ENCODE measurements at regions not wholly inside any gene's neighbourhood (a gene's known extent, or its start where the extent isn't known, plus 50 kb on each side); places are given as distances from the start of the nearest gene placed in this dataset.

- dilution Hi-C loops (cut with HindIII; ENCODE audit: low sequenced_read_pairs, unreplicated experiment) (no loop called here), in situ Hi-C loops (cut with MboI; ENCODE audit: low sequenced_read_pairs) (no loop called here), intact Hi-C loops (cut with micrococcal nuclease) (no loop called here)
- Histone ChIP-seq H2AK5ac (ENCODE audit: low read depth, low read length) (no peak overlapping the region), H3K4me2 (ENCODE audit: low read depth, low read length) (no peak overlapping the region), H2AK9ac (replicated peaks; ENCODE audit: low read depth, low read length, poor library complexity) (no peak overlapping the region), H4K5ac (ENCODE audit: low read depth, low read length) (no peak overlapping the region), H3K9me1 (ENCODE audit: insufficient read depth, low read length) (no peaks in the 10 kb centered on the region), H3K27me3 (ENCODE audit: control insufficient read depth, insufficient read depth, low read length) (no peaks in the 10 kb centered on the region), H4K91ac (ENCODE audit: insufficient read depth, low read depth, low read length) (no peak overlapping the region), H4K20me1 (ENCODE audit: insufficient read depth, low read length) (no peaks in the 10 kb centered on the region), H3K56ac (ENCODE audit: extremely low read depth, insufficient read depth, low read length) (no peak overlapping the region), H3K27ac (ENCODE audit: insufficient read depth, low read length) (no peak overlapping the region), H2BK20ac (ENCODE audit: low read depth, low read length) (no peak overlapping the region), H3K9me3 (ENCODE audit: control insufficient read depth, insufficient read depth, low read length) (no peaks in the 10 kb centered on the region), H3K4ac (ENCODE audit: low read depth, low read length) (no peak overlapping the region), H2BK15ac (ENCODE audit: low read depth, low read length) (no peak overlapping the region), H3K79me1 (ENCODE audit: low read depth in 1 of 2, low read length in 2 of 2) (no peaks in the 10 kb centered on the region), H3K4me3 (ENCODE audit: insufficient read depth, low read depth, low read length) (no peak overlapping the region), H3K9ac (ENCODE audit: low read depth, low read length) (no peak overlapping the region), H3K14ac (replicated peaks; ENCODE audit: low read depth, low read length) (no peak overlapping the region), H3K36me3 (ENCODE audit: control insufficient read depth, insufficient read depth, low read length) (no peaks in the 10 kb centered on the region), H3K4me1 (ENCODE audit: control insufficient read depth, insufficient read depth, low read length) (no peaks in the 10 kb centered on the region), H2BK5ac (ENCODE audit: low read depth, low read length, poor library complexity, severe bottlenecking) (no peak overlapping the region), H2BK120ac (ENCODE audit: low read depth, low read length) (no peak overlapping the region), H4K8ac (ENCODE audit: low read depth in 2 of 2, low read length in 2 of 2) (no peak overlapping the region), H3K23ac (ENCODE audit: low read depth, low read length) (no peak overlapping the region), H2AFZ (replicated peaks; ENCODE audit: low read length, poor library complexity) (no peak overlapping the region), H3K18ac (ENCODE audit: low read depth, low read length) (no peak overlapping the region)
- CTCF ChIA-PET: interaction anchor here (0.6 kb wide), 1 partner anchor 366 kb away, joined by 3 read pairs; no protein-coding TSS in a partner anchor
- ATAC-seq (ENCODE audit: low read depth) (no peak), DNase-seq (no peak)
- TF ChIP-seq NFE2L2 (IDR thresholded peaks at IDR 0.05; ENCODE audit: low read depth, low read length): no peak
- TF ChIP-seq CHD1 (IDR thresholded peaks at IDR 0.05; ENCODE audit: low read depth, low read length): no peak
- no peak for TF ChIP-seq POLR2A (IDR thresholded peaks at IDR 0.05; ENCODE audit: low read depth, low read length)
- TF ChIP-seq CEBPB (IDR thresholded peaks at IDR 0.05; ENCODE audit: low read depth, low read length): no peak
- TF ChIP-seq FOS (IDR thresholded peaks at IDR 0.05; ENCODE audit: low read depth, low read length): no peak
- TF ChIP-seq ELK1 (IDR thresholded peaks at IDR 0.05; ENCODE audit: borderline replicate concordance, low read depth, low read length): no peak
- TF ChIP-seq BHLHE40 (IDR thresholded peaks at IDR 0.05; ENCODE audit: low read depth, low read length): no peak
- TF ChIP-seq RFX5 (IDR thresholded peaks at IDR 0.05; ENCODE audit: low read depth, low read length): no peak
- no peak for TF ChIP-seq USF2 (IDR thresholded peaks at IDR 0.05; ENCODE audit: low read depth, low read length)
- TF ChIP-seq RCOR1 (IDR thresholded peaks at IDR 0.05; ENCODE audit: insufficient replicate concordance, low read length): no peak
- no peak for TF ChIP-seq MAZ (IDR thresholded peaks at IDR 0.05; ENCODE audit: borderline replicate concordance, low read depth, low read length)
- no peak for TF ChIP-seq MAFK (IDR thresholded peaks at IDR 0.05; ENCODE audit: low read depth, low read length)
- TF ChIP-seq RAD21 (IDR thresholded peaks at IDR 0.05; ENCODE audit: low read length): no peak
- no peak for TF ChIP-seq MXI1 (IDR thresholded peaks at IDR 0.05; ENCODE audit: borderline replicate concordance, low read depth, low read length)
- no peak for TF ChIP-seq SMC3 (IDR thresholded peaks at IDR 0.05; ENCODE audit: low read depth, low read length)
- TF ChIP-seq CTCF (conservative IDR thresholded peaks at IDR 0.05; ENCODE audit: low read depth, low read length): no peak
- BruUV-seq (replicated peaks): no TSS peak
- POLR2A ChIA-PET (ENCODE audit: unreplicated experiment): no interaction called here
- no CpG with 5 or more reads among the region's 5 CpGs for WGBS, 2 experiments (ENCODE audit: extremely low coverage in 2 of 2, insufficient read length in 1 of 2)
Observed at GRCh38 chr4:179797738-179798137, 2355.5 kb upstream of the AGA start.

Measured in IMR-90 (cell line).